Neural cell (in vitro differentiated cells): ENCODE measurements at regions not wholly inside any gene's neighbourhood (a gene's known extent, or its start where the extent isn't known, plus 50 kb on each side); places are given as distances from the start of the nearest gene placed in this dataset.

Experiments used
- H2AFZ ChIP-seq: fragments of 200-600, 300-800 bp; sonication (generic), shearing (Covaris generic); 2 replicates; pipeline ENCODE4 v1.6.0; 2014; ENCODE audit warnings: low read depth, mild to moderate bottlenecking, antibody characterized with exemption, low read length, moderate library complexity
- H3F3A ChIP-seq: fragments of 200-600 bp; shearing (Covaris generic); 2 replicates; pipeline ENCODE4 v1.6.1; 2016; ENCODE audit warnings: mild to moderate bottlenecking, moderate library complexity, mixed read lengths, antibody characterized with exemption, low read length; ENCODE audit not compliant: insufficient read depth, poor library complexity, severe bottlenecking
- H3K27ac ChIP-seq: fragments of 200-600, 300-800 bp; sonication (generic), shearing (Covaris generic); 2 replicates; pipeline ENCODE4 v1.5.1; 2014; ENCODE audit warnings: mild to moderate bottlenecking, low read length, moderate library complexity
- H3K27me3 ChIP-seq: fragments of 300-800, 200-600 bp; sonication (generic), shearing (Covaris generic); 2 replicates; pipeline ENCODE4 v1.6.0; 2014; ENCODE audit warnings: mild to moderate bottlenecking, low read depth, low read length, moderate library complexity; ENCODE audit not compliant: insufficient read depth
- H3K36me3 ChIP-seq: fragments of 300-800, 200-600 bp; sonication (generic), shearing (Covaris generic); 2 replicates; pipeline ENCODE4 v1.5.1; 2014; ENCODE audit warnings: mild to moderate bottlenecking, antibody characterized with exemption, low read length, moderate library complexity; ENCODE audit not compliant: insufficient read depth
- H3K4me2 ChIP-seq: fragments of 300-800, 200-600 bp; sonication (generic), shearing (Covaris generic); 2 replicates; pipeline ENCODE4 v1.6.0; 2014; ENCODE audit warnings: mild to moderate bottlenecking, low read length
- H3K4me3 ChIP-seq: fragments of 300-800, 200-600 bp; sonication (generic), shearing (Covaris generic); 2 replicates; pipeline ENCODE4 v1.5.1; 2014; ENCODE audit warnings: mild to moderate bottlenecking, low read length, moderate library complexity
- H3K79me2 ChIP-seq: fragments of 200-600 bp; shearing (Covaris generic); replicated peaks from 2 replicates; pipeline ENCODE4 v1.6.0; 2014; ENCODE audit warnings: mild to moderate bottlenecking, low read length, moderate library complexity; ENCODE audit not compliant: insufficient read depth
- H3K9ac ChIP-seq: fragments of 300-800, 200-600 bp; sonication (generic), shearing (Covaris generic); 2 replicates; pipeline ENCODE4 v1.6.1; 2016; ENCODE audit warnings: mild to moderate bottlenecking, low read length, mixed read lengths
- H3K9me2 ChIP-seq: fragments of 200-600 bp; shearing (Covaris generic); 2 replicates; pipeline ENCODE4 v1.6.1; 2016; ENCODE audit warnings: mild to moderate bottlenecking, low read length, mixed read lengths; ENCODE audit not compliant: insufficient read depth
- H3K9me3 ChIP-seq: fragments of 200-600, 300-800 bp; sonication (generic), shearing (Covaris generic); 2 replicates; pipeline ENCODE4 v1.6.1; 2016; ENCODE audit warnings: mild to moderate bottlenecking, mixed run types, low read length, moderate library complexity, mixed read lengths
- H4K20me1 ChIP-seq: fragments of 200-600 bp; shearing (Covaris generic); 2 replicates; pipeline ENCODE4 v1.6.1; 2016; ENCODE audit warnings: mild to moderate bottlenecking, mixed run types; ENCODE audit not compliant: insufficient read depth
- CTCF ChIP-seq: fragments of 450-650 bp; IDR thresholded peaks from 2 replicates; pipeline ENCODE4 v1.5.1; 2014; ENCODE audit warnings: antibody characterized with exemption, mild to moderate bottlenecking, moderate library complexity; ENCODE audit not compliant: poor library complexity, severe bottlenecking
- EP300 ChIP-seq: fragments of 450-650 bp; conservative IDR thresholded peaks from 2 replicates; pipeline ENCODE4 v1.6.1; 2014; ENCODE audit warnings: antibody characterized with exemption, mild to moderate bottlenecking, moderate library complexity; ENCODE audit not compliant: poor library complexity, severe bottlenecking
- EZH2 ChIP-seq: fragments of 200-600, 300-800 bp; shearing (Covaris generic), sonication (generic); IDR thresholded peaks from 2 replicates; pipeline ENCODE4 v1.6.1; 2014; ENCODE audit warnings: antibody characterized with exemption, low read length, borderline replicate concordance, mild to moderate bottlenecking; ENCODE audit not compliant: insufficient read depth, poor library complexity, severe bottlenecking
- MXI1 ChIP-seq: fragments of 450-650 bp; conservative IDR thresholded peaks from 2 replicates; pipeline ENCODE4 v1.6.1; 2014; ENCODE audit warnings: antibody characterized with exemption, mild to moderate bottlenecking; ENCODE audit not compliant: poor library complexity, severe bottlenecking
- POLR2AphosphoS5 ChIP-seq: IDR thresholded peaks from 2 replicates; pipeline ENCODE4 v1.6.1; 2012
- RAD21 ChIP-seq: fragments of 450-650 bp; conservative IDR thresholded peaks from 2 replicates; pipeline ENCODE4 v1.6.1; 2014; ENCODE audit warnings: antibody characterized with exemption, mild to moderate bottlenecking, moderate library complexity
- SMC3 ChIP-seq: fragments of 450-650 bp; conservative IDR thresholded peaks from 2 replicates; pipeline ENCODE4 v1.6.1; 2014; ENCODE audit warnings: antibody characterized with exemption, mild to moderate bottlenecking, moderate library complexity; ENCODE audit not compliant: poor library complexity
- TAF1 ChIP-seq: IDR thresholded peaks from 2 replicates; pipeline ENCODE4 v1.6.1; 2012; ENCODE audit warnings: low read depth
- TF ChIP-seq, protein P1 (sequence below): IDR thresholded peaks from 2 replicates; pipeline ENCODE4 v1.6.1; 2012; ENCODE audit warnings: borderline replicate concordance

- Histone ChIP-seq H2AFZ (no peak overlapping the region), H3K9me2 (no peaks in the 10 kb centered on the region), H3K27me3 (peaks cover 17% of the 10 kb centered on the region), H3K4me3 (no peak overlapping the region), H3K79me2 (no peaks in the 10 kb centered on the region), H3K36me3 (no peaks in the 10 kb centered on the region), H3K27ac (no peak overlapping the region), H4K20me1 (no peaks in the 10 kb centered on the region), H3K9me3 (no peaks in the 10 kb centered on the region), H3F3A (no peaks in the 10 kb centered on the region), H3K9ac (no peak overlapping the region), H3K4me2 (no peak overlapping the region)
- no peak for TF ChIP-seq CTCF
- no peak for TF ChIP-seq EZH2
- no peak for TF ChIP-seq TAF1
- TF ChIP-seq POLR2AphosphoS5 = no peak
- TF ChIP-seq SMC3 = no peak
- no peak for TF ChIP-seq RAD21
- TF ChIP-seq EP300 = no peak
- no peak for TF ChIP-seq MXI1
- TF ChIP-seq, protein P1, sequence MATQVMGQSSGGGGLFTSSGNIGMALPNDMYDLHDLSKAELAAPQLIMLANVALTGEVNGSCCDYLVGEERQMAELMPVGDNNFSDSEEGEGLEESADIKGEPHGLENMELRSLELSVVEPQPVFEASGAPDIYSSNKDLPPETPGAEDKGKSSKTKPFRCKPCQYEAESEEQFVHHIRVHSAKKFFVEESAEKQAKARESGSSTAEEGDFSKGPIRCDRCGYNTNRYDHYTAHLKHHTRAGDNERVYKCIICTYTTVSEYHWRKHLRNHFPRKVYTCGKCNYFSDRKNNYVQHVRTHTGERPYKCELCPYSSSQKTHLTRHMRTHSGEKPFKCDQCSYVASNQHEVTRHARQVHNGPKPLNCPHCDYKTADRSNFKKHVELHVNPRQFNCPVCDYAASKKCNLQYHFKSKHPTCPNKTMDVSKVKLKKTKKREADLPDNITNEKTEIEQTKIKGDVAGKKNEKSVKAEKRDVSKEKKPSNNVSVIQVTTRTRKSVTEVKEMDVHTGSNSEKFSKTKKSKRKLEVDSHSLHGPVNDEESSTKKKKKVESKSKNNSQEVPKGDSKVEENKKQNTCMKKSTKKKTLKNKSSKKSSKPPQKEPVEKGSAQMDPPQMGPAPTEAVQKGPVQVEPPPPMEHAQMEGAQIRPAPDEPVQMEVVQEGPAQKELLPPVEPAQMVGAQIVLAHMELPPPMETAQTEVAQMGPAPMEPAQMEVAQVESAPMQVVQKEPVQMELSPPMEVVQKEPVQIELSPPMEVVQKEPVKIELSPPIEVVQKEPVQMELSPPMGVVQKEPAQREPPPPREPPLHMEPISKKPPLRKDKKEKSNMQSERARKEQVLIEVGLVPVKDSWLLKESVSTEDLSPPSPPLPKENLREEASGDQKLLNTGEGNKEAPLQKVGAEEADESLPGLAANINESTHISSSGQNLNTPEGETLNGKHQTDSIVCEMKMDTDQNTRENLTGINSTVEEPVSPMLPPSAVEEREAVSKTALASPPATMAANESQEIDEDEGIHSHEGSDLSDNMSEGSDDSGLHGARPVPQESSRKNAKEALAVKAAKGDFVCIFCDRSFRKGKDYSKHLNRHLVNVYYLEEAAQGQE = no peak
Measured at GRCh38 chr2:204292439-204292838, 252.8 kb upstream of the PARD3B start.

- H3K27ac ChIP-seq = no peak overlapping the region
- H3K4me2 ChIP-seq = no peak overlapping the region
- no peaks in the 10 kb centered on the region for H3K36me3 ChIP-seq
- no peak overlapping the region for H3K9ac ChIP-seq
- H3K79me2 ChIP-seq = no peaks in the 10 kb centered on the region
- no peak overlapping the region for H3K4me3 ChIP-seq
- H4K20me1 ChIP-seq = no peaks in the 10 kb centered on the region
- no peaks in the 10 kb centered on the region for H3K9me3 ChIP-seq
- TF ChIP-seq SMC3 (no peak), CTCF (no peak), POLR2AphosphoS5 (no peak), EP300 (no peak), TAF1 (no peak), MXI1 (no peak), RAD21 (no peak), EZH2 (no peak)
- TF ChIP-seq, protein P1 = no peak
- H3F3A ChIP-seq = no peaks in the 10 kb centered on the region
- no peak overlapping the region for H2AFZ ChIP-seq
- peaks cover 17% of the 10 kb centered on the region for H3K27me3 ChIP-seq
- H3K9me2 ChIP-seq = no peaks in the 10 kb centered on the region
Measured at GRCh38 chr2:204293884-204294747, 251.2 kb upstream of the PARD3B start.
